HepG2 (cell line): ENCODE measurements at regions not wholly inside any gene's neighbourhood (a gene's known extent, or its start where the extent isn't known, plus 50 kb on each side); places are given as distances from the start of the nearest gene placed in this dataset.

Experiments
- MAX ChIP-seq: IDR thresholded peaks from 2 replicates; pipeline ENCODE4 v1.6.1; 2012; ENCODE audit warnings: inconsistent platforms
- NFE2L2 ChIP-seq: fragments of 150-350 bp; IDR thresholded peaks from 2 replicates; pipeline ENCODE4 v1.6.1; 2014; ENCODE audit warnings: low read length
- POLR2A ChIP-seq, 2 experiments: IDR thresholded peaks; 2 replicates each; pipeline ENCODE4 v1.6.1; 2011; ENCODE audit warnings: low read depth in 2 of 2, low read length in 2 of 2, mild to moderate bottlenecking in 1 of 2, moderate library complexity in 1 of 2; ENCODE audit not compliant: insufficient read depth in 1 of 2
- POLR2AphosphoS2 ChIP-seq: IDR thresholded peaks from 2 replicates; pipeline ENCODE4 v1.6.1; 2011; ENCODE audit warnings: low read depth, low read length, improper control_type of control experiment
- PRDM10 ChIP-seq: sonication (generic); formaldehyde crosslinking; IDR thresholded peaks from 2 replicates; pipeline ENCODE4 v1.4.0; 2020; ENCODE audit warnings: low read depth, missing genetic modification reagents
- SMYD3 ChIP-seq: sonication (generic); formaldehyde crosslinking; IDR thresholded peaks from 2 replicates; pipeline ENCODE4 v1.8.1; 2023; ENCODE audit warnings: mild to moderate bottlenecking, missing genetic modification reagents
- TBL1XR1 ChIP-seq: fragments of 150-350 bp; IDR thresholded peaks from 2 replicates; pipeline ENCODE4 v1.6.1; 2014; ENCODE audit warnings: borderline replicate concordance, low read length; ENCODE audit not compliant: partially characterized antibody
- THAP7 ChIP-seq: sonication (generic); formaldehyde crosslinking; IDR thresholded peaks from 2 replicates; pipeline ENCODE4 v1.8.1; 2023; ENCODE audit warnings: mild to moderate bottlenecking, missing genetic modification reagents
- USF2 ChIP-seq, 2 experiments: sonication (generic) in 1 of 2; formaldehyde crosslinking in 1 of 2; IDR thresholded peaks; 2 replicates each; pipeline versions ENCODE4 v1.5.1 to v1.6.1; 2011 to 2020; ENCODE audit warnings: borderline replicate concordance in 1 of 2, low read depth in 1 of 2, low read length in 1 of 2, mild to moderate bottlenecking in 1 of 2, missing genetic modification reagents in 1 of 2, moderate library complexity in 1 of 2
- ZNF781 ChIP-seq: sonication (generic); formaldehyde crosslinking; IDR thresholded peaks from 2 replicates; pipeline ENCODE4 v1.5.1; 2020; ENCODE audit warnings: borderline replicate concordance, mild to moderate bottlenecking, missing genetic modification reagents; ENCODE audit errors: not compliant biosample characterization
- ZNF788 ChIP-seq: sonication (generic); formaldehyde crosslinking; IDR thresholded peaks from 2 replicates; pipeline ENCODE4 v1.5.0; 2020; ENCODE audit warnings: mild to moderate bottlenecking, missing genetic modification reagents, borderline replicate concordance

GRCh38 chr17:5730373-5730772, 146.1 kb upstream of the NLRP1 start:
- TF ChIP-seq USF2 (IDR thresholded peaks at IDR 0.05; ENCODE audit: low read depth, low read length) (no peak), USF2 (CRISPR knock-in tag; IDR thresholded peaks at IDR 0.05; ENCODE audit: borderline replicate concordance) (no peak), POLR2AphosphoS2 (no peak), THAP7 (CRISPR knock-in tag) (no peak), TBL1XR1 (no peak), POLR2A (IDR thresholded peaks at IDR 0.05; ENCODE audit: insufficient read depth in 1 of 2, low read depth in 2 of 2, low read length in 2 of 2) (no peak), ZNF788 (CRISPR knock-in tag) (no peak), SMYD3 (CRISPR knock-in tag) (no peak), MAX (no peak), PRDM10 (CRISPR knock-in tag) (no peak), ZNF781 (CRISPR knock-in tag) (no peak), NFE2L2 (no peak)
